Panc1 (cell line): ENCODE measurements at regions not wholly inside any gene's neighbourhood (a gene's known extent, or its start where the extent isn't known, plus 50 kb on each side); places are given as distances from the start of the nearest gene placed in this dataset.

Experiments
- ATAC-seq: fragments of 200-7000 bp; cut with Tn5 transposase; 2 replicates; pipeline ENCODE4 v1.9.1; 2020; ENCODE audit warnings: mild to moderate bottlenecking, moderate library complexity
- BruUV-seq: library from RNA; stranded (reverse); fragments of 400-500 nt; replicated peaks from 2 replicates; lab custom pipeline; 2021; lab: Mats Ljungman, UMichigan
- CTCF ChIA-PET: fragments of 300-600 bp; sonication (Branson Sonifier 250); formaldehyde crosslinking; loops from one replicate; lab custom pipeline; 2022; ENCODE audit warnings: antibody characterized with exemption; lab: Charles Lee
- POLR2A ChIA-PET: fragments of 300-600 bp; sonication (Branson Sonifier 250); formaldehyde crosslinking; loops from one replicate; lab custom pipeline; 2022; ENCODE audit warnings: antibody characterized with exemption; lab: Charles Lee
- DNase-seq: peaks from one replicate; pipeline ENCODE4 v3.0.0-alpha.2; 2010; ENCODE audit warnings: low read depth, low spot score
- H3K27ac ChIP-seq: 2 replicates; pipeline ENCODE4 v1.5.1; 2011; ENCODE audit warnings: mild to moderate bottlenecking, low read length, inconsistent platforms
- H3K27me3 ChIP-seq: fragments of 200-500 bp; sonication (Bioruptor generic); 2 replicates; pipeline ENCODE4 v1.6.0; 2014; ENCODE audit warnings: low read length, inconsistent platforms; ENCODE audit not compliant: control insufficient read depth, insufficient read depth
- H3K36me3 ChIP-seq: fragments of 200-500 bp; sonication (Bioruptor generic); 2 replicates; pipeline ENCODE4 v1.5.1; 2014; ENCODE audit warnings: inconsistent platforms, mild to moderate bottlenecking, low read length, moderate library complexity; ENCODE audit not compliant: control insufficient read depth, insufficient read depth
- H3K4me1 ChIP-seq: 2 replicates; pipeline ENCODE4 v1.5.1; 2011; ENCODE audit warnings: inconsistent platforms, mild to moderate bottlenecking, low read length, moderate library complexity; ENCODE audit not compliant: control insufficient read depth, insufficient read depth
- H3K4me3 ChIP-seq, 2 experiments: 2 replicates each; pipeline ENCODE4 v1.5.1; 2011 to 2012; ENCODE audit warnings: low read depth in 2 of 2, low read length in 2 of 2, mild to moderate bottlenecking in 2 of 2, inconsistent platforms in 1 of 2, moderate library complexity in 1 of 2
- H3K9me3 ChIP-seq: fragments of 200-500 bp; sonication (Bioruptor generic); 2 replicates; pipeline ENCODE4 v1.5.1; 2014; ENCODE audit warnings: low read depth, mild to moderate bottlenecking, inconsistent platforms, low read length, moderate library complexity; ENCODE audit not compliant: control insufficient read depth, insufficient read depth
- CTCF ChIP-seq: fragments of 450-650 bp; IDR thresholded peaks from 2 replicates; pipeline ENCODE4 v1.5.1; 2017; ENCODE audit warnings: mild to moderate bottlenecking
- POLR2AphosphoS5 ChIP-seq: IDR thresholded peaks from 2 replicates; pipeline ENCODE4 v1.6.1; 2012; ENCODE audit warnings: mild to moderate bottlenecking, low read depth, low read length, moderate library complexity
- REST ChIP-seq, 2 experiments: IDR thresholded peaks; 2 replicates each; pipeline ENCODE4 v1.6.1; 2011 to 2012; ENCODE audit warnings: low read depth in 2 of 2, control low read depth in 1 of 2, low read length in 1 of 2, mild to moderate bottlenecking in 1 of 2, moderate library complexity in 1 of 2; ENCODE audit not compliant: insufficient read depth in 1 of 2
- SIN3A ChIP-seq: IDR thresholded peaks from 2 replicates; pipeline ENCODE4 v1.6.1; 2012; ENCODE audit warnings: low read depth, mild to moderate bottlenecking, low read length, moderate library complexity, borderline replicate concordance; ENCODE audit not compliant: insufficient read depth
- TCF7L2 ChIP-seq: IDR thresholded peaks from 2 replicates; pipeline ENCODE4 v1.6.1; 2011; ENCODE audit warnings: mild to moderate bottlenecking, low read depth, low read length, inconsistent platforms
- in situ Hi-C: cut with HindIII; loops from 2 replicates; pipeline ENCODE4 v1.10.0; 2016; ENCODE audit warnings: low sequenced_read_pairs, low pct_unique_long_range_greater_than_20kb
- intact Hi-C: fragments of 100-400 bp; cut with micrococcal nuclease; formaldehyde crosslinking; loops from one replicate; pipeline ENCODE4 v1.10.0; 2022; ENCODE audit not compliant: unreplicated experiment

GRCh38 chr12:84766375-84766774, 146.2 kb downstream of the SLC6A15 start:
- no peak for TF ChIP-seq REST (IDR thresholded peaks at IDR 0.05; ENCODE audit: insufficient read depth in 1 of 2, low read depth in 2 of 2, low read length in 1 of 2)
- TF ChIP-seq SIN3A: no peak
- no peak for TF ChIP-seq TCF7L2
- TF ChIP-seq POLR2AphosphoS5: no peak
- no peak for TF ChIP-seq CTCF
- ATAC-seq (no peak), DNase-seq (no peak)
- POLR2A ChIA-PET: no interaction called here
- Histone ChIP-seq H3K9me3 (no peaks in the 10 kb centered on the region), H3K4me1 (no peaks in the 10 kb centered on the region), H3K36me3 (no peaks in the 10 kb centered on the region), H3K4me3 (no peak overlapping the region), H3K27ac (no peak overlapping the region), H3K27me3 (no peaks in the 10 kb centered on the region)
- in situ Hi-C loops: no loop called here
- intact Hi-C loops: no loop called here
- CTCF ChIA-PET: no interaction called here
- BruUV-seq: no TSS peak

- Histone ChIP-seq H3K4me1 (no peaks in the 10 kb centered on the region), H3K27ac (no peak overlapping the region), H3K9me3 (no peaks in the 10 kb centered on the region), H3K36me3 (no peaks in the 10 kb centered on the region), H3K27me3 (no peaks in the 10 kb centered on the region), H3K4me3 (no peak overlapping the region)
- in situ Hi-C loops (no loop called here), intact Hi-C loops (no loop called here)
- ATAC-seq (no peak), DNase-seq (no peak)
- ChIA-PET POLR2A (no interaction called here), CTCF (no interaction called here)
- TF ChIP-seq POLR2AphosphoS5 (no peak), CTCF (no peak), SIN3A (no peak), TCF7L2 (no peak)
- no TSS peak for BruUV-seq
These were observed 148.6 kb downstream of the SLC6A15 start for GRCh38 chr12:84764001-84764400.

- ChIA-PET POLR2A (no interaction called here), CTCF (no interaction called here)
- H3K4me3 ChIP-seq: no peak overlapping the region
- intact Hi-C loops (no loop called here), in situ Hi-C loops (no loop called here)
- no peaks in the 10 kb centered on the region for H3K9me3 ChIP-seq
- TF ChIP-seq TCF7L2: no peak
- TF ChIP-seq CTCF: no peak
- TF ChIP-seq SIN3A: no peak
- TF ChIP-seq POLR2AphosphoS5: no peak
- TF ChIP-seq REST (IDR thresholded peaks at IDR 0.05; ENCODE audit: insufficient read depth in 1 of 2, low read depth in 2 of 2, low read length in 1 of 2): no peak
- H3K27me3 ChIP-seq: no peaks in the 10 kb centered on the region
- H3K4me1 ChIP-seq: no peaks in the 10 kb centered on the region
- H3K36me3 ChIP-seq: no peaks in the 10 kb centered on the region
- DNase-seq (no peak), ATAC-seq (no peak)
- no TSS peak for BruUV-seq
- no peak overlapping the region for H3K27ac ChIP-seq
These were observed 149.5 kb downstream of the SLC6A15 start for GRCh38 chr12:84763107-84763506.
